ENCODE measurements at regions not wholly inside any gene's neighbourhood (a gene's known extent, or its start where the extent isn't known, plus 50 kb on each side); places are given as distances from the start of the nearest gene placed in this dataset.

- FAIRE-seq (no peak), DNase-seq (ENCODE audit: low read depth, low spot score) (no peak)
- H3K9me1 ChIP-seq (ENCODE audit: control insufficient read depth, extremely low read depth, insufficient read depth, low read length), result no peaks in the 10 kb centered on the region
- H3K27ac ChIP-seq (ENCODE audit: control insufficient read depth, insufficient read depth, low read length), result no peak overlapping the region
- dilution Hi-C loops (cut with MboI; ENCODE audit: extremely low pct_ligation_motif_present, low sequenced_read_pairs), result no loop called here
- no peaks in the 10 kb centered on the region for H4K20me1 ChIP-seq (ENCODE audit: control insufficient read depth, extremely low read depth, insufficient read depth, low read length)
- no peak overlapping the region for H3K4me2 ChIP-seq (ENCODE audit: control insufficient read depth, extremely low read depth, insufficient read depth, low read depth, low read length)
- TF ChIP-seq CTCF (optimal IDR thresholded peaks at IDR 0.05 in 1 of 3, IDR thresholded peaks at IDR 0.05 in 1 of 3, conservative IDR thresholded peaks at IDR 0.05 in 1 of 3; ENCODE audit: extremely low read depth in 1 of 3, insufficient read depth in 2 of 3, low read length in 3 of 3), result no peak
- TF ChIP-seq EZH2 (IDR thresholded peaks at IDR 0.05; ENCODE audit: low read length), result no peak
- no peaks in the 10 kb centered on the region for H3K79me2 ChIP-seq (ENCODE audit: control insufficient read depth, insufficient read depth, low read length)
- no peaks in the 10 kb centered on the region for H3K4me1 ChIP-seq (ENCODE audit: control insufficient read depth, extremely low read depth, insufficient read depth, low read length)
- no peak overlapping the region for H3K9ac ChIP-seq (ENCODE audit: control insufficient read depth, extremely low read depth, insufficient read depth, low read length)
- no peaks in the 10 kb centered on the region for H3K9me3 ChIP-seq (ENCODE audit: control insufficient read depth, low read depth, low read length)
- no peak overlapping the region for H3K4me3 ChIP-seq (ENCODE audit: control insufficient read depth in 2 of 3, extremely low read depth in 1 of 3, insufficient read depth in 2 of 3, low read depth in 1 of 3, low read length in 3 of 3)
- H3K36me3 ChIP-seq (ENCODE audit: control insufficient read depth in 2 of 2, extremely low read depth in 1 of 2, insufficient read depth in 2 of 2, low read length in 2 of 2), result no peaks in the 10 kb centered on the region
- no peaks in the 10 kb centered on the region for H3K27me3 ChIP-seq (ENCODE audit: control insufficient read depth, extremely low read depth, insufficient read depth, low read length)
- H2AFZ ChIP-seq (ENCODE audit: control insufficient read depth, low read length), result no peak overlapping the region
These were observed 911.3 kb upstream of the USP15 start for GRCh38 chr12:61348871-61349270.

GRCh38 chr12:61355105-61355504 lies 905.1 kb upstream of the USP15 start:
- Histone ChIP-seq H3K9me1 (ENCODE audit: control insufficient read depth, extremely low read depth, insufficient read depth, low read length) (no peaks in the 10 kb centered on the region), H3K4me2 (ENCODE audit: control insufficient read depth, extremely low read depth, insufficient read depth, low read depth, low read length) (no peak overlapping the region), H3K36me3 (ENCODE audit: control insufficient read depth in 2 of 2, extremely low read depth in 1 of 2, insufficient read depth in 2 of 2, low read length in 2 of 2) (no peaks in the 10 kb centered on the region), H4K20me1 (ENCODE audit: control insufficient read depth, extremely low read depth, insufficient read depth, low read length) (no peaks in the 10 kb centered on the region), H3K4me3 (ENCODE audit: control insufficient read depth in 2 of 3, extremely low read depth in 1 of 3, insufficient read depth in 2 of 3, low read depth in 1 of 3, low read length in 3 of 3) (no peak overlapping the region), H3K9me3 (ENCODE audit: control insufficient read depth, low read depth, low read length) (peaks cover 2% of the 10 kb centered on the region), H3K9ac (ENCODE audit: control insufficient read depth, extremely low read depth, insufficient read depth, low read length) (no peak overlapping the region), H3K27ac (ENCODE audit: control insufficient read depth, insufficient read depth, low read length) (no peak overlapping the region), H3K27me3 (ENCODE audit: control insufficient read depth, extremely low read depth, insufficient read depth, low read length) (no peaks in the 10 kb centered on the region), H2AFZ (ENCODE audit: control insufficient read depth, low read length) (no peak overlapping the region), H3K4me1 (ENCODE audit: control insufficient read depth, extremely low read depth, insufficient read depth, low read length) (no peaks in the 10 kb centered on the region), H3K79me2 (ENCODE audit: control insufficient read depth, insufficient read depth, low read length) (no peaks in the 10 kb centered on the region)
- TF ChIP-seq EZH2 (IDR thresholded peaks at IDR 0.05; ENCODE audit: low read length) (no peak), CTCF (optimal IDR thresholded peaks at IDR 0.05 in 1 of 3, IDR thresholded peaks at IDR 0.05 in 1 of 3, conservative IDR thresholded peaks at IDR 0.05 in 1 of 3; ENCODE audit: extremely low read depth in 1 of 3, insufficient read depth in 2 of 3, low read length in 3 of 3) (no peak)
- DNase-seq (ENCODE audit: low read depth, low spot score), result no peak
- dilution Hi-C loops (cut with MboI; ENCODE audit: extremely low pct_ligation_motif_present, low sequenced_read_pairs), result no loop called here
- FAIRE-seq, result no peak
